ENCODE measurements at regions not wholly inside any gene's neighbourhood (a gene's known extent, or its start where the extent isn't known, plus 50 kb on each side); places are given as distances from the start of the nearest gene placed in this dataset.

DNA sequence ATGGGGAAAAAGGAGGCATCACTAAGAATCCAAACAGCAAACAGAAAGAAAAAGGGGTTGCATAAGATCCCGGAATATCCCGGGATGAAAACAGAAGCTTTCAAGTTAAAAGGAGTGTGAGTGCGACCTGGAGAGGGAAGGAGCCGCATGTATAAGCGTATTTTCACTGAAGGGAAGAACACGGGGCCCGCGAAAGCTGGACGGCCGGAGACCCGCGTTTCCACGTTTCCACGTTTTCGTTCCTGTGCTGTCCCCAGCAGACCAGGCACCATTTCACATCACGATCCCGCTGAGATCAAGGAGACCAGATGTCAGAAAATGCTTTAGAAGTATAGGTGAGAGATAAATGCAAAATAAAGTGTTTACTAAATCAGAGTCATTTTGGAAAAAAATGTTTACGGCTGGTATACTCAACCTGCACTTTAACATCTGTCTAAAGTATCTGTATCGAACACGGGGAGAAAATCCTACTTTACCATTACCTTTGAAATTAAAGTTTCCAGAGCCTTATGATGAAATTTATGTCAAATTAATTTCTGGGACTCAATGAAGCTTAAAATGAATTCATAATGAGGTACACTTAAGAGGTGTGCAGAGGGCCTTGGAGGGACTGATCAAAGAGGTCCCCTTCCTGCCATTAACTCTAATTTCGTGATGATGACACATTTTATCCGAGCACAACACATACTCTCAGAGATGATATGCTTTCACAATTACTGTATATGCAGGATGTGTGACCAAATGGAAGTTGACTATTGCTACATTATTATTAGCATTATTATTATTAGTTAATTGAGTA, 71.0 kb upstream of the SALL3 start:
- DNase-seq = no peak

DNA sequence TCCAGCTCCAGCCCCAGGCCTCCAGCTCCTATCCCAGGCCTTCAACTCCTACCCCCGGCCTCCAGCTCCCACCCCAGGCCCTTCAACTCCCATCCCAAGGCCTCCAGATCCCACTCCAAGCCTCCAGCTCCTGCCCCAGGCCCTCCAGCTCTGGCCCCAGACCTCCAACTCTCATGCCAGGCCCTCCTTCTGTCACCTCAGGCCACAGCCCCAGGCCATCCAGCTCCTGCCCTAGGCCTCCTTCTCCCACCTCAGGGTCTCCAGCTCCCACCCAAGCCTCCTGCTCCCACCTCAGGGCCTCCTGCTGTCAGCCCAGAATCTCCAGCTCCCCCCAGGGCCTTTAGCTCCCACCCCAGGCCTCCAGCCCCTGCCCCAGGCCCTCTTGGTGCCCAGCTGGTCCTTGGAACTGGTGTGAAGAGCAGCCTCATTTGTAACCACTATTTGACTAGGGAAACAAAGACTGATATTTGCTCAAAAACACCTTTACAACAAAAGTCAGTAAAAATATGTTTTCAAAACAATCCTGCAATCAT, 67.8 kb upstream of the SALL3 start:
- no peak for DNase-seq

DNA sequence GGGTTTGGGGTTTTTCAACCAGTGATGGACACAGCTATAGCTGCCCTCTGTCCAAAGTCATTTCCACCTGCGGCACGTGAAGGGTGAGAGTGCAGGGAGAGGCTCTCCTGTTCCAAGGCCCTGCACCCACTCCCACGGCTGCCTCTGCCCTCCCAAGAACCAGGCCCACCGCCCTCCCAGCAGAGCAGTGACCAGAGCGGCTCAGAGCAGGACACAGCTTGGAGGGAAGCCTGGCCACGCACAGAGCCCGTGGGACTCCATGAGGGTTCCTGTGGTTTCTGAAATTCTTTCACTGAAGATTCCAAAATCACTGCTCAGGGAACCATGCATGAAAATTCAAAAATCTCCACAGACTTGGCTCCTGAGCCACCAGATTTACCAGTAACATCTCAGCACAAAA, 67.3 kb upstream of the SALL3 start:
- DNase-seq = no peak

DNA sequence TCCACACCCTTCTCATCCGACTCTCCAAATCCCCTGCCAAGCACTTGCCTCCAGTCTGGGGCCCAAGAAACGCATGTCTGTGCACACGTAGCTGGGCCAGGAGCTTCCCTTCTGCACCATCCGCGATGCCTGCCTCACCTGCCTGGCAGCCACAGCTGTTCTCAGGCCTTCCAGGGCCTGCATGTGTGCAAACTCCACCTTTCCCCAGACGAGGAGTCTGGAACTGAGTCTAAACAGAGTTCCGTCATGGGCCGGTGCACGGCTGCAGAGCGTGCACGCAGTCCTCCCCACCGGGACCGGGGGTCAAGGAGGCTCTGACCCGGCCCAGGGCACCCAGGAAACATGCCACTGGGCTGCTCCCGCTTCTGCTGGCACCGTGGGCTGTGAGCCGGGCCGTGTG, 66.8 kb upstream of the SALL3 start:
- DNase-seq = no peak

DNA sequence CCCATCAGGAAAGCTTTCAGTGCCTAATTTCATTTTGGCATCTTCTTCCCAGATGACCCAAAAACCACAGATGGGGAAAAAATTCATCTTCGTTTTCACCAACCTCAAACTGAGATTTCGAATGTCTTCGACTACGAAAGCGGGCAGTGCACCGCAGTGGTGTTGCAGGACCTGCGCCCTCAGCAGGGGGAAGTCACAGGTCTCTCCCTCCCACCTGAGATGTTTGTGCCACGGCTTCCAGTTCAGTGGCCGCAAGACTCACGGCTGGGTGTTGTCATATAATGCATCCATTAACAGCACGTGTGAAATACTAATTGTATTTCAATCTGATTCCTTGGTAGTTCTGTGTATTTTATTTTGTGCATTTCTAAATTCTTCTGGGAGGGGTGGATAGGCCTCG, 66.2 kb upstream of the SALL3 start:
- no peak for DNase-seq

DNA sequence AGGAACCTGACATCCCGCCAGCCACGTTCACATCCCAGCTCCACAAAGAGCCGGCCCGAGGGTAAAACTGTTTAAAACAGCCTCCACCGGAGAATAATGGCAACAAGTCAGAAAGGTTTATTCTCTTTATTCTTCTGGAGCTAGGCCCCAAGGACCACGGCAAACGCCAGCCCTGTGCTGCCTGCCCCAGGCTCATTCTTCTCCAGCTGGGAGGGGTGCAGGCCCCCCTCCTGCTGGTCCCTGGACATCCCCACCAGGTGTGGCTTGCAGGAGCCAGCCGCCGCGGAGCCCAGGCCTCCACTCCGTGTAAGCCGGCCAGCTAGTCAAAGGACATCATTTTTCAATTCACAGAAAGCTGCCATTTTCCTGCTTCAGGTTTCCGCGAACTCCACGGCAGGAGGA, 65.8 kb upstream of the SALL3 start:
- no peak for DNase-seq

DNA sequence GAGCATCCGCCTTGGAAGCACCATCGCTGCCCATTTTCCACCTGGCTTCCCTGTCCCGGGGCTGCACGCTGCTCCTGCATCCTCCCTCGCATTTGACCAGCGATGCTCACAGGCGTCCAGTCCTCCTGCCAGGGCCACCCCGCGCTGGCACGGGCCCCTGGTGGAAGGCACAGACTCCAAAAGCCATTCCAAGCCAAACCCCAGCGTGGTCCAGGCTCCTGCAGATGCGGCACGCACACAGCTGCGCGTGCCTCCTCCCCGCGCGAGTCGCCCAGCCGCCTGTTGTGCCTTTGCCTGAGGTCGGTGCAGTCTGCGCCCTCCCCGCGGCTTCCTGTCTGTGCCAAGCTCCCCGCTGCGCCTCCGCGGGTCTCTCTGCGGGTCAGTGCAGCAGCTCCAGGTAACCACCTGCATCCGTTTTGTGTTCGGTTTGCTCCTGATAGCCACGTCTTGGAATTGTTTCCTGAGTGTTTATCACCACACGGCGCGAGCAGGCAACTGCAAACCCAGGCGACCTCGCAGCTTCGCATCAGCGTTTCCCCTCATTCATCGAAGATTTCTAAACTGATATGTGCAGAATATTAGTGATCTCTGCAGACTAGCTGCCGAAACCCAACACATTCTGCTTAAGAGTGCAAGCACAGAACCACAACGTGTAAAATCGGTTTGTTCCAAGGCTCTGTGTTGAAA, 65.2 kb upstream of the SALL3 start:
- no peak for DNase-seq

DNA sequence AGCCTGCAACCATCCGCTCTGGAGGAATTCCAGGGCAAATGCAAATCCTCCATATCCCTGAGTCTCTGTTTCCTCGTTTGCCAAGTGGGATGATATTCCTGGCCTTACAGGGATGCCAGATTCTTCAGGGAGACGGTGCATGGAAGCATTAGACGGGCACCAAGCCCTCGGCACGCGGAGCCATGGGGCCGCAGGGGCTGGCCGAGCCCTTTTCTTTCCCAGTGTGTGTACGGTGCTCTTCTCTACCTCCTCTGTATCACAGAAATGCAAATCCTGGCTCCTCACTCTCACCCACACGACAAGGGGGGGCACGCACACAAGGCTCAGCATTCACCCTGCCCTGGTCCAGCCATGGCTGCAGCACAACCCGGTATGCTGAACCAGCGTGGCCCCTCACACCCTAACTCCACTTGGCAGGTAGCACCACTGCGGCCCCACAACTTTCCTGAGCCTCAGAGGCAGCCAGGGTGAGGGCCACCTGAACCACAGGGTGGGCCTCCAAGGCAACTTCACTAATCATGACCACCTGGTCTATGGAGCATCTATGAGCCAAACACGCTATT, 64.1 kb upstream of the SALL3 start:
- no peak for DNase-seq

DNA sequence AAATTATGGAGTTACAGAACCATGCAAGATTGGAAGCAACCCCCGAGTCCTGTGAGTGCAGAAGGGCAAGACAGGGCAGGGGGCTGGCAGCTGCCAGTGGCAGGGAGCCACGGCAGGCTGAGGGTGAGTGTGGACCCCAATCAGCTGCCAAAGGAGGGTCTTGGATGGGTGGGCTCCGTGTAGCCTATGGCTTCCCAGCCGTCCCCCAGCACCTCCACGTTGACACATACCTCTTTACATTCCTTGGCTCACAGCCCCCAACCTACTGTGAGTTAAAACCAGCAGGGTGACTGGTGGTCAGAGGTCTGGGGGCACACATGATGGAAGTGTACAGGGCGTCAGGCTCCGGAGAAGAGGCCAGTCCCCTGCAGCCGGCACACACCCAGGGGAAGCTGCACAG, 60.9 kb upstream of the SALL3 start:
- no peak for DNase-seq

DNA sequence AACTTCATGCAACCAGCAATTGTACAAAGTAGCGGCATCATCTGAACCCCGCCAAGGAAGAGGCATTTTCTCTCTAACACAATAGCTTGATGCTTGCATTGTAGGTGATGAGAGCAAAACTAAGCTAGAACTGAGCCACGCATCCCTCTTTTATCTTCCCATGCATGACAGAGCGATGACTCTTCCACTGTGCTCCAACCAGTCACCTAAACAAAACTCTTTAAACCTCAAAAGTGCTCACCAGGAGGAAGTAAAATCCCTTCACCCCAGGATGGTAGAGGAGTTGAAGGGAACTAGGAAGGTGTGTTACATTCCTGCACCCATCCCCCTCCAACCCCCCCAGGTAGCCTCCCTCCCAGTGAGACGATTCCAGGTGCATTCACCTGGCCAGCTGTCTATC, 59.7 kb upstream of the SALL3 start:
- DNase-seq = no peak

DNA sequence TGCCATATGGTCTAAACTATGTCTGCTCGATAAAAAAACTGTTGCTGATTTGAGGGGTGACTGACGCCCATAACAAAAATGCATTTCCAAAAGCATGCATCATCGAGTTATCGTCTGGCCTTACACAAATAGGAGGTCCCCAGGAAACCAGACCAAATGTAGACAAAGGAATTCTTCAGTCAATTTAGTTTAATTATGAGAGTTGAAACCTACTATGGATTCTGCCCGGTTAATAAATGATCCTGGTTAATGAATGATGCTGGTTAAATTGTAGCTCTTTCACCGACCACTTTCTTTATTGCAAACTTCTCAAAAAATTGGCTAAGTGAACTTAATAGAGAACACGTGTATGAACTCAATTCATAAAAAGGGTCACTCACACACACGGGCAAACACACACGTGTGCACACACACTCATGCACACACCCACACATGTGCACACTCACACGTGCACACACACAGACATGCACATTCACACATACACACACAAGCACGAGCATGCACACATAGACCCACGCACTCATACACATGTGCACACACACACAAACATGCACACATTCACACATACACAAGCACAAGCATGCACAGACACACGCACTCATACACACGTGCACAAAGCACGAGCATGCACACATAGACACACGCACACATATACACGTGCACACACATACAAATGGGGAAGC, 59.0 kb upstream of the SALL3 start:
- no peak for DNase-seq

DNA sequence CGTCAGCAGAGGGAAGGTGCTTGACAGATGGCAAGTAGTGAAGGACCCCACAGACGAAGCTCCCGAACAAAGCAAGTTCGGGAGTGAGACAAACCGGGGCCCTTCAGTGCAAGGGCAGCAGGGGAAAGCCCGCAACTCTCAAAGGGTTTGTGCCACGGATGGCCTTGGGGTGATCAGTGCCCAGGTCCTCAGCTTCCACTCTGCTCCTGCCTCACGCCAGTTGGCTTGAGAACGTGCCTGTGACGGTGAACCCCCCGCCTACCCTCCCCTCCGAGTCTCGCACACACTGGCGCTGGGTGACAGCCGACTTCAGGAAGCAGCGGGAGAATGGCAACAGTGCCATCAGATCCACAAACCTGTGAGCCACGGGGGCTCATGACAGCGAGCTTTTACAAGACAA, 56.8 kb upstream of the SALL3 start:
- DNase-seq = no peak

DNA sequence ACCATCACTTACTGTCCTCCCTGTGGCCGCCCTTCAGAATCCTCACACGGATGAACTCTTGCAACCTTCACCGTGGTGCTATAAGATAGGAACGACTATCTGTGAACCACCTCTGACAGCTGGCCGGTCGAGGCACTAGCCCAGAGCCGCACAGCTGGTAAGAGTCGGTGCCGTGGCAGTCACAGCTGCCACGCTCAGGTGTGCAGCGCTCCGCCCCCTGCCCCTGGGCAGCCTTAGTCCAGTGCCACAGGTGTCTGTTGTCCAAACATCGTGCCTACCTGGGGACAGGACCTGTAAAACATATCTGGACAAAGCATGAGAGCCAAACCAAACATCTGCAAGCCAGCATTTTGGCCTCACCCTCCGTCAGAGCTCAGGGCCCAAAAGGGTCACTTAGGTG, 55.3 kb upstream of the SALL3 start:
- DNase-seq = no peak

DNA sequence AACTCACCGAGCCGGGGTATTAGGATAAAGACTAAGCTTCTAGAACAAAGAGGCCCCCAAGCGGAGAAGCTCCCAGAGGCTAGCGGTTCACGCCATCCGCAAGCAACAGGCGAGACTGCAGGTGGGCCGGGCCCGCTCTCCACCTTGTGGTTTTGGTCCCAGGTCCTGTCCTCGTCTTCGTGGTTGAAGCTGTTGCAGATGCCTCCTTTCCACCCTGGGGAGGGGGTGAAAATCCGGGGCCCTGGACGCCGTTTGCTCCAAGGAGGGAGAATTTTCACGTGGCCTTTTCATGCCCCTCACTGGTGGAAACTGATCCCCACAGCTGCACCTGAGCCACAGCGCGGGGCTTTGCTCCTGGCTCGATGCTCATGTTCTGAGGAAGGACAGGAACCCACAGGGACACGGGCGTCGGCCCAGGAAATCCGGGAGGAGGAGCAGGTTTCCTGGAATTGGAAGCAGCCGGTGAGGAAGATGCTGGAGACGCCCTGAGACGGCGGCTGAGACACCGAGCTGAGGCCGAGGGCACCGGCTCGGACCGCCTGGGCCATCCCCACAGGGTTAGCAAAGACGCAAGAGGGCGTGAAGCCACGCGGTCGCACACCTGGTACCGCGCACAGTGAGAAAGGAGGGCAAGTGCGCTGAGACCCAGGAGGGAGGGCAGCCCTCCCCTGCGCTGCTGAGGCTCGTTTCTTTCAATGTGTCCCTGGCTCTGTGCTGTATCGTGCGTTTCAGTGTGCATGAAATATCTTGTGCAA, 54.7 kb upstream of the SALL3 start:
- DNase-seq = no peak

DNA sequence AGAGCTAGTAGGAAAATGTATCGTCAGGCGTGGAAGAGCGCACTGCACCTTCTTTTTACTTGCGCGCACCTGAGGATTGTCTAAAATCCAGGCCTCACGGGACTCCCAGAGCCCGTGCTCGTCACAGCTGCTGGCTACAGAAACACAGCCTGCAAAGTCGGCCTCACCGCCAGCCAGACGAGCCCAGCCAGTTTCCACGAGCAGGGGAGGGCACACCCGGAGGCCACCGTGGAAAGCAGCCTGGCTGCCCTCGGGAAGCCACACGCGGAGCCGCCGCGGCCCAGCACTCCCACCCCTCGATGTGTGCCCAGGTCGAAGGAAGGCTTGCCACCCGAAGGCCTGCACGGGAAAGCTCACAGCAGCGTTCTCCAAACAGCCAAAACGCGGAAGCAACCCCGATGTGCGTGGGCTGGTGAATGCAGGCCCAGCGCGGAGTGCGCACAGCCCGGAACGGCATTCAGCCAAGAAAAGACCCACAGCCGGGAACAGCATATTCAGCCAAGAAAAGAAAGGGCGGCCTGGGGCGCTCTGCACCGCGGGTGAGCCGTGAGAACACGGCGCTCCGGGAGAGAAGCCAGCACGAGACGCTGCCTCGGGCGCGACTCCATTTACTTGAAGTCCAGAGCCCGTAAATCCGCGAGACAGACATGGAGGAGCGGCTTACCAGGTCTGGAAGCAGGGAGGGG, 53.9 kb upstream of the SALL3 start:
- DNase-seq = no peak

DNA sequence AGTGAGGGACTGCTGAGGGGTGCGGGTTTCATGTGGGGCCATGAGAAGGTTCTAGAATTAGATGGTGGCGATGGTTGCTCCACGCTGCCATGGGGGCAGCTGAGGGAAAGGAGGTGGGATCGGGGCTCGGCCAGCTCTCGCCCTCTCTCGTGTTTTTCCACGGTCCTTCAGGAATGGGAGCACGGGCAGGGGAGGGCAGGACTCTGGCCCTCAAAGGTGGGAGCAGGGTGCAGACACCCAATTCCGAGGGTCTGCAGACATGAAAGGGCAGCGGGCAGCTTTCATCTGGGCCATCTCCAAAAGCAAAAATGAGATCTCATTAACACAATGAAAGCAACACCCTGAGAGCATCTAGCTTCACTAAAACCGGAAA, 53.4 kb upstream of the SALL3 start:
- no peak for DNase-seq

DNA sequence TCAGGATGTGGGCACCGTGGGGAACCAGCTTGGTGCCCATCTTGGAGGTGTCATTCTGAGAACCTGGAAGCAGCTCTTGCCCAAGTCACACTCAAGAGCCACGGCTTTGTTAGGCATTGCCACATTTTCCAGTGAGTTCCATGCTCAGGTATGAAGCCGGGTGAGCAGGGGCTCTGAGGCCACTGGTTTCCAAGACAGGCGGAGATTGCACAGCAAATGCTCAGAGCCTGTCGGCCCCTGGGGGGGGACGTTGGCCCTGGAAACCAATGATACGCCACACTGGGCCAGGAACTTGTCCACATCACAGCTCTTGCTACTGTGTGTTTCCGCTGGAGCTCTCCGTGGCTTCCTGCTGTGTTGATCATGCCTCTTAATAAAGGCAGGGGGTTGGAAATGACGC, 52.5 kb upstream of the SALL3 start:
- DNase-seq = no peak

DNA sequence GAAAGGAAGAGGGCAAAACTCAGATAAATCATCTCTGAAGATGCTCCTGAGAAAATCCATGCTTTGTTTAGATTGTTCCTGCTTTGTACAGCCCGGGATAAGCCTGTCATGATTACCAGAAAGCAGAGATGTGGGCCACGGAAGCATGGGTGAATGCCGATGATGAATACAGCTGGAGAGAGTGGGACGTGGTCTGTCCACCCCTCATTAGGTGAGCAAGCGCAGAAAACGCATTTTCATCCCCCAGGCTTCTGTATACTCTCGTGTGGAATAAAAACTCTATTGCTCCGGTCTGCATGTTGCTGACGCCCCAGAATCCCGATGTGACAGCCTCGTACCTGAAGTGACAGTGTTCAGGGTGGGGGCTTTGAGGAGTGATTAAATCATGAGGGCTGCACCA, 52.0 kb upstream of the SALL3 start:
- DNase-seq = no peak

DNA sequence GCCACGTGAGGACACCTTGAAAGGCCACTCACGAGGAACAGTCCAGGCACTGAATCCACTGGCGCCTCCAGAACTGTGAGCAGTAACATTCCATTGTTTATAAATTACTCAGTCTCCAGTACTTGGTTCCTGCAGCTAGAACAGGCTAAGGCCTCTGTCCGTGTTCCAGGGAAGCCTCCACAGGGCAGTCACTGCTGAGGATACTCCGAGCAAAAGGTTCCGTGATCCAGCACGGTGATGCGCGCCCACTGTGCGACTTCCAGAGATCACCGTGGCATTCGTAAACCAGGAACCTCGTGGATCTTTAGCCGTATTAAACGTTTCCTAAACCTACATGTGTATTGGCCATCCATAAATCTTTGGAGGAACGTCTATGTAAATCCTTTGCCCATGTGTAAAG, 51.5 kb upstream of the SALL3 start:
- no peak for DNase-seq

DNA sequence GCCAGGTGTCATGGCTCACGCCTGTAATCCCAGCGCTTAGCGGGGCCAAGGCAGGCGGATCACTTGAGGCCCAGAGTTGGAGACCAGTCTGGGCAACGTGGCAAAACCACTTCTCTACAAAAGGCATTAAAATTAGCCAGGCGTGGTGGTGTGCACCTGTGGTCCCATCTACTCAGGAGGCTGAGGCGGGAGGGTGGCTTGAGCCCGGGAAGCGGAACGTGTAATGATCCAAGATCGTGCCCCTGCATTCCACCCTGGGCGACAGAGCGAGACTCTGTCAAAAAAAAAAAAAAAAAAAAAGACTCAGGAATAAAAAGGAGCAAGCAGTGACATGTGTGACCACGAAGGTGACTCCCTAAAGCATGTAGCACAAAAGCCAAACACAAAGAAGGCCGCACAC, 50.1 kb upstream of the SALL3 start:
- no peak for DNase-seq

Measured in stimulated activated CD4-positive, alpha-beta T cell treated with anti-CD3 and anti-CD28 coated beads, Interleukin-15, amount 100 ng/mL, for 24 hours (primary cell).